ENCODE measurements at regions not wholly inside any gene's neighbourhood (a gene's known extent, or its start where the extent isn't known, plus 50 kb on each side); places are given as distances from the start of the nearest gene placed in this dataset.
"Not testable (repeated sequence)": the region's sequence is repeated elsewhere in the genome, so short reads cannot be mapped to it uniquely, and the experiment has no call there.

GRCh38 chrX:112457788-112458187 lies 221.9 kb downstream of the LHFPL1 start:
- DNase-seq (ENCODE audit: low read depth), result no peak
- no peak for TF ChIP-seq CTCF (conservative IDR thresholded peaks at IDR 0.05; ENCODE audit: low read depth, low read length)
- H3K4me3 ChIP-seq (ENCODE audit: low read length), result no peak overlapping the region

GRCh38 chrX:112450810-112451209 lies 228.9 kb downstream of the LHFPL1 start:
- TF ChIP-seq CTCF (conservative IDR thresholded peaks at IDR 0.05; ENCODE audit: low read depth, low read length), result no peak
- DNase-seq (ENCODE audit: low read depth), result no peak
- H3K4me3 ChIP-seq (ENCODE audit: low read length), result no peak overlapping the region

GRCh38 chrX:112440277-112440676 lies 239.5 kb downstream of the LHFPL1 start:
- no peak for TF ChIP-seq CTCF (conservative IDR thresholded peaks at IDR 0.05; ENCODE audit: low read depth, low read length)
- H3K4me3 ChIP-seq (ENCODE audit: low read length), result no peak overlapping the region
- no peak for DNase-seq (ENCODE audit: low read depth)

GRCh38 chrX:112424166-112424565 lies 255.6 kb downstream of the LHFPL1 start:
- no peak overlapping the region for H3K4me3 ChIP-seq (ENCODE audit: low read length)
- no peak for DNase-seq (ENCODE audit: low read depth)
- no peak for TF ChIP-seq CTCF (conservative IDR thresholded peaks at IDR 0.05; ENCODE audit: low read depth, low read length)

GRCh38 chrX:112391313-112391712 lies 288.4 kb downstream of the LHFPL1 start:
- no peak for TF ChIP-seq CTCF (conservative IDR thresholded peaks at IDR 0.05; ENCODE audit: low read depth, low read length)
- no peak for DNase-seq (ENCODE audit: low read depth)
- no peak overlapping the region for H3K4me3 ChIP-seq (ENCODE audit: low read length)

- not testable (repeated sequence) for DNase-seq (ENCODE audit: low read depth); H3K4me3 ChIP-seq (ENCODE audit: low read length)
Measured at GRCh38 chrX:112381649-112382298, 298.0 kb downstream of the LHFPL1 start.

- no peak for TF ChIP-seq CTCF (conservative IDR thresholded peaks at IDR 0.05; ENCODE audit: low read depth, low read length)
- DNase-seq (ENCODE audit: low read depth), result no peak
- H3K4me3 ChIP-seq (ENCODE audit: low read length), result no peak overlapping the region
Measured at GRCh38 chrX:112380541-112381278, 298.1 kb upstream of the TRPC5 start.

Data from retinal pigment epithelial cell (primary cell).